ENCODE measurements at regions not wholly inside any gene's neighbourhood (a gene's known extent, or its start where the extent isn't known, plus 50 kb on each side); places are given as distances from the start of the nearest gene placed in this dataset.

- TF ChIP-seq POLR2AphosphoS5 (IDR thresholded peaks at IDR 0.05; ENCODE audit: insufficient read depth, low read depth, low read length) (no peak), CTCF (IDR thresholded peaks at IDR 0.05; ENCODE audit: extremely low read depth in 1 of 2, insufficient read depth in 1 of 2, low read depth in 1 of 2, low read length in 2 of 2) (no peak), MAX (IDR thresholded peaks at IDR 0.05; ENCODE audit: insufficient read depth, insufficient read length) (no peak), POLR2A (IDR thresholded peaks at IDR 0.05; ENCODE audit: low read depth, low read length) (no peak), EZH2 (IDR thresholded peaks at IDR 0.05; ENCODE audit: borderline replicate concordance, low read depth, low read length, severe bottlenecking) (no peak), FOS (IDR thresholded peaks at IDR 0.05; ENCODE audit: borderline replicate concordance, insufficient read depth, low read length) (no peak)
These were observed 249.4 kb downstream of the HNMT start for GRCh38 chr2:138213624-138214023.

Measured in endothelial cell of umbilical vein (primary cell).